Kidney epithelial cell (primary cell): ENCODE measurements at regions not wholly inside any gene's neighbourhood (a gene's known extent, or its start where the extent isn't known, plus 50 kb on each side); places are given as distances from the start of the nearest gene placed in this dataset.

Experiments used
- DNase-seq: peaks from one replicate; pipeline ENCODE4 v3.0.0-alpha.2; 2010; ENCODE audit warnings: low read depth
- H3K27me3 ChIP-seq: 2 replicates; pipeline ENCODE4 v1.6.0; 2011; ENCODE audit warnings: low read length; ENCODE audit not compliant: control insufficient read depth, insufficient read depth
- H3K36me3 ChIP-seq: 2 replicates; pipeline ENCODE4 v1.5.1; 2011; ENCODE audit warnings: low read length; ENCODE audit not compliant: control insufficient read depth, insufficient read depth
- H3K4me3 ChIP-seq: 2 replicates; pipeline ENCODE4 v1.5.1; 2011; ENCODE audit warnings: low read depth, mild to moderate bottlenecking, control low read depth, low read length
- TF ChIP-seq, protein P1 (sequence below): IDR thresholded peaks from 2 replicates; pipeline ENCODE4 v1.5.1; 2011; ENCODE audit warnings: mild to moderate bottlenecking, moderate library complexity, low read length, control low read depth, inconsistent platforms; ENCODE audit not compliant: insufficient read depth, poor library complexity, severe bottlenecking

DNA sequence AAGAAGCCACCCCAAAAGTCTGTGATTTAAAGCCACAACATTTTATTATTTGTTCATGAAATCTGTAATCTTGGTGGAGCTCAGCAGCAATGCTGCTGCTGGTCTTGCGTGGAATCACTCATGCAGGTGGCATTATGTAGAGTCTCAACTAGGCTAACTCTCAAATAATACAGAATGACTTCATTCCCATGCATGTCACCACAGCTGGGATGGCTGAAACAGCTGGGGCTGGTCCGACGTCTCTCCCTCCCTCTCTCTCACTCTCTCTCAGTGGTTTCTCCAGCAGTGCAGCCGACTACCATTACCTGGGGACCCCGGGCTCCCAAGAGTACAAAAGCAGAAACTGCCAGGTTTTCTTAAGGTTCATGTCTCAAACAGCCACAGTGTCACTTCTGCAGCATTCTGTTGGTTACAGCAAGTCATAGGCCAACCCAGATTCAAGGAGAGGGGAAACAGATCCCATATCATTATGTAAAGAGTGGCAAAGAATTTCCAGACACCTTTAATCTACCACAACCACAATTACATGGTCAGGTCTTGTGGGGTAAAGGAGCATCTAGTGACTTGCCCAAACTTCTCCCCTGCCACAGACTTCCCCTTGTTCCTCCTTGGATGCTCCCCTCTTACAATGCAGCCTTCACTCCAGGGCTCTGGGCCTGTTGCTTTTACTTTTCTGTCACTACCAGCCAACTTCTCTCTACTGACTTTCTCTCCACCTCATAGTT is 192.0 kb upstream of the HMGA2 start:
- TF ChIP-seq, protein P1, sequence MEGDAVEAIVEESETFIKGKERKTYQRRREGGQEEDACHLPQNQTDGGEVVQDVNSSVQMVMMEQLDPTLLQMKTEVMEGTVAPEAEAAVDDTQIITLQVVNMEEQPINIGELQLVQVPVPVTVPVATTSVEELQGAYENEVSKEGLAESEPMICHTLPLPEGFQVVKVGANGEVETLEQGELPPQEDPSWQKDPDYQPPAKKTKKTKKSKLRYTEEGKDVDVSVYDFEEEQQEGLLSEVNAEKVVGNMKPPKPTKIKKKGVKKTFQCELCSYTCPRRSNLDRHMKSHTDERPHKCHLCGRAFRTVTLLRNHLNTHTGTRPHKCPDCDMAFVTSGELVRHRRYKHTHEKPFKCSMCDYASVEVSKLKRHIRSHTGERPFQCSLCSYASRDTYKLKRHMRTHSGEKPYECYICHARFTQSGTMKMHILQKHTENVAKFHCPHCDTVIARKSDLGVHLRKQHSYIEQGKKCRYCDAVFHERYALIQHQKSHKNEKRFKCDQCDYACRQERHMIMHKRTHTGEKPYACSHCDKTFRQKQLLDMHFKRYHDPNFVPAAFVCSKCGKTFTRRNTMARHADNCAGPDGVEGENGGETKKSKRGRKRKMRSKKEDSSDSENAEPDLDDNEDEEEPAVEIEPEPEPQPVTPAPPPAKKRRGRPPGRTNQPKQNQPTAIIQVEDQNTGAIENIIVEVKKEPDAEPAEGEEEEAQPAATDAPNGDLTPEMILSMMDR: no peak
- Histone ChIP-seq H3K36me3 (no peaks in the 10 kb centered on the region), H3K27me3 (no peaks in the 10 kb centered on the region), H3K4me3 (no peak overlapping the region)
- DNase-seq: no peak

GRCh38 chr12:65634061-65634460 is 190.2 kb upstream of the HMGA2 start:
- H3K27me3 ChIP-seq: no peaks in the 10 kb centered on the region

DNA sequence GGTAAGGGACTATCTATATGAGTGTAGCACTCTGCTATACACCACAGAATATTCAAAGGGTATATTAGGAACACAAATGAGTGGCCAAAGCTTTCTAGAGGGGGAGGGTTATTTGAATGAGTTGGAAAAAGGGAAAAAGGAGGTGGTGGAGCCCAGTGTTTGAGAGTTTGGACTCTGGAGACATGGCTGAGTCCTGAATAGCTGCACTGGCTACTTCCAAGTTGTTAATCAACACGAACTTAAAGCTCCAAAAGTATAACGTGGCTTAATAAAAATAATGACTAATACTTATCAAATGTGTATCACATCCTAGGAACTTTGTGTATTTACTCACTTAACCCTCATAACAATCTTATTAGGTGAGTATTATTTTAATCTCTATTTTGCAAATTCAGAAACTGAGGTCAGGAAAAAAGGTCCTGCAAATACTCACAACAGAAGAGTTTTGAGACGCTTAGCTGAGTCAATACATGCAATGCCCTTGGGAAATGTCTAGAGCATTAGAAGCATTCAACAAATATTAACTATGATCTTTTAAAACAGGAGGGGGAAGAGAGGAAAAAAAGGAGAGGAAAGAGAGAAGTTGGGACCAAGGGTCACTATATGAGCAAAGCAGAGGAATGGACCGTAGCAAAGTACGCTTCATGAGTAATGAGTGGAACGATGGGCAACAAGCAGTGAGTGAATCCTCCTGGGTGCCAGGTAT is 189.5 kb upstream of the HMGA2 start:
- Histone ChIP-seq H3K36me3 (no peaks in the 10 kb centered on the region), H3K27me3 (no peaks in the 10 kb centered on the region), H3K4me3 (no peak overlapping the region)
- TF ChIP-seq, protein P1: no peak
- no peak for DNase-seq

More at GRCh38 chr12:65634061-65634460, 190.2 kb upstream of the HMGA2 start:
- no peak for DNase-seq
- Histone ChIP-seq H3K4me3 (no peak overlapping the region), H3K36me3 (no peaks in the 10 kb centered on the region)
- TF ChIP-seq, protein P1: no peak

GRCh38 chr12:65636436-65636835 is 187.8 kb upstream of the HMGA2 start:
- DNase-seq: no peak
- TF ChIP-seq, protein P1: no peak
- H3K27me3 ChIP-seq: no peaks in the 10 kb centered on the region
- H3K36me3 ChIP-seq: no peaks in the 10 kb centered on the region
- no peak overlapping the region for H3K4me3 ChIP-seq

DNA sequence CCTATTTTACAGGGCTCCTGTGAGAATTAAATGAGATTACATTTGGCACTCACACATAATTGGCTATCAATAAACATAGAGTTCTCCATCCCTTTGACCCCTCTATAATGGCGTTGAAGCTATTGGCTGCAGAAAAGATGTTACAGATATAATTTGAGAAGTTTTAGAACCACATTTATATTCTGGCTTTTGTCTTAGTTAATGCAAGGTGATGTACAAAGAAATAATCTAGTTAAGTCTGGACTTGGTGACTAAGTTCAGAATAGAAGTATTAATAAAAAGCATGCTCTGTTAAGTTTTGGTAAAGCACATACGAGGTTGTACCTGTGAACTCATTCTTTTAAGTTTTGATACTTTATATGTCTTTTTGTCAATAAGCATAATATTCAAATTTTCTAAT is 187.1 kb upstream of the HMGA2 start:
- Histone ChIP-seq H3K27me3 (no peaks in the 10 kb centered on the region), H3K36me3 (no peaks in the 10 kb centered on the region), H3K4me3 (no peak overlapping the region)
- DNase-seq: no peak
- TF ChIP-seq, protein P1: no peak
